NT2/D1 (cell line): ENCODE measurements at regions not wholly inside any gene's neighbourhood (a gene's known extent, or its start where the extent isn't known, plus 50 kb on each side); places are given as distances from the start of the nearest gene placed in this dataset.

Experiments
- DNase-seq: peaks from one replicate; pipeline ENCODE4 v3.0.0-alpha.2; 2011; ENCODE audit warnings: low read depth, low spot score
- H3K27me3 ChIP-seq: 2 replicates; pipeline ENCODE4 v1.6.0; 2011; ENCODE audit warnings: mild to moderate bottlenecking; ENCODE audit not compliant: insufficient read length, insufficient read depth
- H3K36me3 ChIP-seq: 2 replicates; pipeline ENCODE4 v1.6.1; 2011; ENCODE audit warnings: mild to moderate bottlenecking, low read length, mixed read lengths; ENCODE audit not compliant: insufficient read depth, insufficient read length
- H3K4me1 ChIP-seq: 2 replicates; pipeline ENCODE4 v1.5.1; 2011; ENCODE audit not compliant: insufficient read depth, insufficient read length
- H3K4me3 ChIP-seq: 2 replicates; pipeline ENCODE4 v1.5.1; 2011; ENCODE audit warnings: low read depth; ENCODE audit not compliant: insufficient read length
- H3K9ac ChIP-seq: 2 replicates; pipeline ENCODE4 v1.6.0; 2011; ENCODE audit warnings: low read depth; ENCODE audit not compliant: insufficient read length
- H3K9me3 ChIP-seq: 2 replicates; pipeline ENCODE4 v1.5.1; 2011; ENCODE audit warnings: mild to moderate bottlenecking, low read length; ENCODE audit not compliant: insufficient read depth
- SUZ12 ChIP-seq: IDR thresholded peaks from 2 replicates; pipeline ENCODE4 v1.6.1; 2011; ENCODE audit not compliant: insufficient read length, insufficient read depth; ENCODE audit errors: extremely low read depth
- YY1 ChIP-seq: IDR thresholded peaks from 2 replicates; pipeline ENCODE4 v1.6.1; 2011; ENCODE audit not compliant: insufficient read length, insufficient read depth
- ZNF274 ChIP-seq: IDR thresholded peaks from 2 replicates; pipeline ENCODE4 v1.6.1; 2011; ENCODE audit warnings: mild to moderate bottlenecking, low read depth, low read length

- Histone ChIP-seq H3K9me3 (peaks cover 21% of the 10 kb centered on the region), H3K9ac (no peak overlapping the region), H3K36me3 (peaks cover 2% of the 10 kb centered on the region), H3K4me1 (no peaks in the 10 kb centered on the region), H3K4me3 (no peak overlapping the region), H3K27me3 (no peaks in the 10 kb centered on the region)
- DNase-seq: no peak
- no peak for TF ChIP-seq SUZ12
- no peak for TF ChIP-seq YY1
- no peak for TF ChIP-seq ZNF274
Observed at GRCh38 chr6:26290941-26291340, 74.1 kb upstream of the BTN3A2 start.

DNA sequence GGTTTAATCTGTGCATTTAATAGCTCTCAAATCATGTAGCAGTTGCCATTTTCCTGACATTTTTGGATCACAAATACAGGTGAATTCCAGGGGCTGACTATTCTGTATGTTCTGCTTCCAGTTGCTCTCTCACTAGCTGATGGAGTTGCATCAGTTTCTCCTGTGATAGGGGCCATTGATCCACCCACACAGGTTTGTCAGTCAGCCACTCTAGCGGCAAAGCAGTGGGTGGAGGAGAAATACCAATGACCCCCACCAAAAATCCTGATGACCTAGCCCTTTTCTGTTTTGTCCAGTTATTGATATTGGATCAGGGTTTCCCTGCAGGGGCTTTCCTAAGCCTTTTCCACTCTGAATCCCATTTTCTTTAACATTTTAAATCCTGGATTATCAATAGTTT is 72.3 kb upstream of the BTN3A2 start:
- no peak for DNase-seq
- no peaks in the 10 kb centered on the region for H3K4me1 ChIP-seq
- H3K9me3 ChIP-seq: peaks cover 16% of the 10 kb centered on the region
- no peak overlapping the region for H3K9ac ChIP-seq
- H3K4me3 ChIP-seq: no peak overlapping the region
- no peaks in the 10 kb centered on the region for H3K27me3 ChIP-seq
- no peaks in the 10 kb centered on the region for H3K36me3 ChIP-seq
- TF ChIP-seq YY1 (no peak), ZNF274 (no peak), SUZ12 (no peak)

DNA sequence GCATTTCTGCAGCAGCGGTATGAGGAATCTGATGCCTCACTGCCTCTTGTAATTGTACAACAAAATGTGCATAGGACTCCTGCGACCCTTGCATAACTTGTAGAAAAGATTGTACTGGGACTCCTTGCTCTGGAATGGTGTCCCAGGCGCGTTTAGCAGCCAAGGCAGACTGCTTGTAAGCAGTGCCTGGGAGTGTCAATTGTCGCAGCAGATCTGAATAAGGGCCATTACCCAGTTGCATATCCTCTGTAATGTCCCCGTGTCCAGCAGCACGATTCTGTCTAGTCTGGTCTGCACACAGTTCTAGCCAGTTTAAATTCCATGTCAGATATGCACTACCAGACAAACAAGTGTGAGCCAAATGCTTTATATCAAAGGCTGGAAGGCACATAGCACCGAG is 70.7 kb upstream of the BTN3A2 start:
- Histone ChIP-seq H3K4me1 (no peaks in the 10 kb centered on the region), H3K9ac (no peak overlapping the region), H3K9me3 (0 out of 2 replicates have a peak, but pooled peaks cover under 1% of the 10 kb centered on the region), H3K36me3 (no peaks in the 10 kb centered on the region), H3K4me3 (no peak overlapping the region), H3K27me3 (no peaks in the 10 kb centered on the region)
- DNase-seq: no peak
- TF ChIP-seq SUZ12: no peak
- TF ChIP-seq ZNF274: no peak
- no peak for TF ChIP-seq YY1

DNA sequence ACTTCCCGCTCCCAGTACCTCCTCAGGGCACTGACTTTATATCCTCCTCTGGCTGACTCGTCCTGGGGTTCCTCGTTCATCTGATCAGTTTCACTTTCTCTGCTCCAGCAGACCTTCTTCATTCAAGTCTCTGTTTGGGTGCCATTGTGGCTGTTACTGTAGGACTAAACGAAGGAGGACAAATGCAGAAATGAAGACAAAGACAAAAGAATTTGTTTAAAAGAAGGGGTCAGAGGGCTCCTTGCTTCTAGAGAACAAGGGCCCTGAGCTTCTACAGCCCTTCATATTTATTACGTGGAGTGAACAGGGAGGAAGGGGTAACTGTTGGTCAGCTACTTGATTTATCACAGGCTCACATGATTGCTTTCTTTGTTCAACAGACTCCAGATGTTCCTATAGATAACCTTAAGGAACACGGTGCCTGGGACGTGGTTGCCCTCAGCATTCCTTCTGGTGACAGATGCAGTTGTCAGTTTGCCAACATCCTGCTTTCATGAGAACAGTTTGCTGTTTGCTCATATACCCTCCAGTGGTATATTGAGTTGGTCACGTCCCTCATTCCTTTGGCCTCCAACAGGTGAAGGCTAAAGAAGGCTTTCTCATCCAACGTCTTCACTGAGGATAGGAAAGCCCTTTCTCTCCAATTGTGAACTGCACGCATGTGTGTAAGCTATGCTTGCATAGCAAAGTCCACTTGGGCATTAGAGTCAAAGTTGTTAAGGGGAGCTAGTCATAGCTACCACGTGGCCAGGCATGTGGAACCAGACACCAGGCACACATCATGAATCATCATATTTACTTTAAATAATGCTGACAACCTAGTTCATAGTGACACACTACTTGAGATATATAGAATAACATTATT is 69.1 kb upstream of the BTN3A2 start:
- Histone ChIP-seq H3K9ac (no peak overlapping the region), H3K27me3 (no peaks in the 10 kb centered on the region), H3K4me3 (no peak overlapping the region), H3K4me1 (no peaks in the 10 kb centered on the region), H3K36me3 (no peaks in the 10 kb centered on the region), H3K9me3 (no peaks in the 10 kb centered on the region)
- no peak for DNase-seq
- TF ChIP-seq SUZ12 (no peak), ZNF274 (no peak), YY1 (no peak)

DNA sequence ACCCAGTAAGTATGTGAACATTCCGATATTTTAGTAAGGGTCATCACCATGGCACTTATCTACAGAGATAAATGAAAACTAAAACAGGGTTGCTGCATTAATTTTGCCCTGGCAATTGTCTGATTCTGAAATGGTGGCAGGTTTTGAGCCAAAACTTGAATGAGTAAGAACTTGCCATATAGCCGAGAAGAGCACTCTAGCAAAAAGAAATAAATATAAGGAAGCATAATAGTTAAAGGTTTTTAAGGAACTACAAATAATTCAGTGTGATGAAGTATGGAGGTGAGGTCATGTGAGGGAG is 68.5 kb upstream of the BTN3A2 start:
- no peak for DNase-seq
- no peaks in the 10 kb centered on the region for H3K27me3 ChIP-seq
- H3K9ac ChIP-seq: no peak overlapping the region
- no peaks in the 10 kb centered on the region for H3K4me1 ChIP-seq
- no peaks in the 10 kb centered on the region for H3K9me3 ChIP-seq
- no peaks in the 10 kb centered on the region for H3K36me3 ChIP-seq
- H3K4me3 ChIP-seq: no peak overlapping the region
- no peak for TF ChIP-seq YY1
- TF ChIP-seq ZNF274: no peak

GRCh38 chr6:26296857-26297648 is 67.9 kb upstream of the BTN3A2 start:
- H3K9ac ChIP-seq: no peak overlapping the region
- DNase-seq: no peak
- H3K4me3 ChIP-seq: no peak overlapping the region
- TF ChIP-seq ZNF274: no peak
- no peaks in the 10 kb centered on the region for H3K36me3 ChIP-seq
- no peaks in the 10 kb centered on the region for H3K27me3 ChIP-seq
- H3K9me3 ChIP-seq: no peaks in the 10 kb centered on the region
- H3K4me1 ChIP-seq: no peaks in the 10 kb centered on the region

DNA sequence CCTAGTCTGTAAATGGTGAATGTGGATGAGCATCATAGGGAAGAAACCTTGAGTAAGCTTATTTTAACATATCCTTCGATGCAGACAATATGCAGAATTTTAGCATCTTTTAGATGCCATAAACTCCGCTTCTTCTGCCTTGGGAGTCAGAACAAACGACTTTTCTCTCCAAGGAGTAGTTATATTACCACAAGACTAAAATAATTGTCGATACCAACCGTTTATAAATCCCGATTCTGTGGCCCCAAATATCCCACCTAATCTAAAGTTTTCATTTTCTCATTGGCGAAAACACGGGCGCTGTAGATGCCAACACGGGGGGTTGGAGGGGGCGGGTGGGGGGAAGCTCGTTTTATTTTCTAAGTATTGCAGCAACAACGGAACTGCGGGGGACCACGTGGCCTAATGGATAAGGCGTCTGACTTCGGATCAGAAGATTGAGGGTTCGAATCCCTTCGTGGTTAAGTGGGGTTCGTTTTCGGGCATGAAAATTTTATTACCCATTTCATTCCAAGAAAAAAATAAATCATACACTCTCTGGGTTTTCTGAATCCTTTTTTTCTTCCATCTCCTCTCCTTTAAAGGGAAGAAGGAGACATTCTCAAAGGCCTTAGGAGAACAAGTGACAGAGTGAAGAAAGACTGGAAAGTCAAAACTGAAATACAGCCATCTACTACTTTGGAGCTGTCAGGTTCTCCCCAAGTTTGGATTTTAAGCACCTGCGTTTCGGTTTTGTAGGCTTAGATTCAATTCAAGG is 65.5 kb upstream of the BTN3A2 start:
- TF ChIP-seq ZNF274 (no peak), SUZ12 (no peak), YY1 (no peak)
- Histone ChIP-seq H3K4me1 (no peaks in the 10 kb centered on the region), H3K27me3 (no peaks in the 10 kb centered on the region), H3K36me3 (no peaks in the 10 kb centered on the region), H3K9ac (no peak overlapping the region), H3K4me3 (no peak overlapping the region), H3K9me3 (no peaks in the 10 kb centered on the region)
- DNase-seq: no peak
